Karpas-422 (cell line): ENCODE measurements at regions not wholly inside any gene's neighbourhood (a gene's known extent, or its start where the extent isn't known, plus 50 kb on each side); places are given as distances from the start of the nearest gene placed in this dataset.

Experiments
- DNase-seq: peaks from one replicate; pipeline ENCODE4 v3.0.0-alpha.2; 2015
- H2AFZ ChIP-seq: fragments of 200-600 bp; sonication (generic); 2 replicates; pipeline ENCODE4 v1.6.1; 2014; ENCODE audit warnings: antibody characterized with exemption, low read length, mixed read lengths
- H3K27ac ChIP-seq: fragments of 200-600 bp; sonication (generic); 2 replicates; pipeline ENCODE4 v1.5.1; 2014; ENCODE audit warnings: mild to moderate bottlenecking, low read length, moderate library complexity
- H3K27me3 ChIP-seq: fragments of 200-600 bp; sonication (generic); 2 replicates; pipeline ENCODE4 v1.6.1; 2014; ENCODE audit warnings: low read length, mixed read lengths
- H3K36me3 ChIP-seq: fragments of 200-600 bp; sonication (generic); 2 replicates; pipeline ENCODE4 v1.6.1; 2014; ENCODE audit warnings: low read length, mixed read lengths; ENCODE audit not compliant: insufficient read depth
- H3K4me1 ChIP-seq: fragments of 200-600 bp; sonication (generic); 2 replicates; pipeline ENCODE4 v1.6.1; 2014; ENCODE audit warnings: mild to moderate bottlenecking, low read length, mixed read lengths
- H3K4me2 ChIP-seq: fragments of 200-600 bp; sonication (generic); 2 replicates; pipeline ENCODE4 v1.6.1; 2014; ENCODE audit warnings: low read length, low read depth, mild to moderate bottlenecking; ENCODE audit not compliant: poor library complexity, severe bottlenecking
- H3K4me3 ChIP-seq: fragments of 200-600 bp; sonication (generic); 2 replicates; pipeline ENCODE4 v1.5.1; 2014; ENCODE audit warnings: mild to moderate bottlenecking, antibody characterized with exemption, low read length, mixed read lengths
- H3K79me2 ChIP-seq: fragments of 200-600 bp; sonication (generic); 2 replicates; pipeline ENCODE4 v1.6.1; 2014; ENCODE audit warnings: mild to moderate bottlenecking, low read length, mixed read lengths
- H3K9ac ChIP-seq: fragments of 200-600 bp; sonication (generic); 2 replicates; pipeline ENCODE4 v1.6.0; 2014; ENCODE audit warnings: low read length
- H3K9me2 ChIP-seq: fragments of 200-600 bp; sonication (generic), shearing (Covaris generic); replicated peaks from 2 replicates; pipeline ENCODE4 v1.6.0; 2014; ENCODE audit warnings: mild to moderate bottlenecking, low read length, moderate library complexity; ENCODE audit not compliant: insufficient read depth
- H3K9me3 ChIP-seq: fragments of 300-700, 200-600 bp; sonication (generic); 2 replicates; pipeline ENCODE4 v1.6.1; 2014; ENCODE audit warnings: low read length, mixed read lengths
- H4K20me1 ChIP-seq: fragments of 200-600 bp; sonication (generic); 2 replicates; pipeline ENCODE4 v1.6.1; 2014; ENCODE audit warnings: mild to moderate bottlenecking, antibody characterized with exemption, low read length, low read depth; ENCODE audit not compliant: insufficient read depth

DNA sequence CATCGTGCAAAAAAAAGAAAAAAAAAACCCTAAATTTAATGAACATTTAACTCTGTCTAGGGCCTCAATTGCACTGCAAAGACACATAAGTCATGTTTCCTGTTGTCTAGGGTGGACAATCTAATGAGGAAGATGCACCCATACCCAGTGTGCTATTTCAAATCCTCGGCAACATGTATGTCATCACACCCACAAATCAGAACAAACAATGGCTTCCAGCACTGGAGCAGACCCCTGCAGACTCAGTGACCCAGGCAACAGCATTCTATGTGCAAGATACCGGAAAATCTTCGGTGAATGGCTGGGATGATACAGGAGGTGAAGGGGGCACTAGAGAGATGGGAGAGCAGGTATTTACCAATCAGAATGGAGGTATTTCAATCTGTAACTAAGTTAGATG is 221.7 kb upstream of the XYLT1 start:
- Histone ChIP-seq H3K4me1 (no peaks in the 10 kb centered on the region), H2AFZ (no peak overlapping the region), H4K20me1 (no peaks in the 10 kb centered on the region), H3K36me3 (no peaks in the 10 kb centered on the region), H3K27ac (no peak overlapping the region), H3K4me3 (no peak overlapping the region), H3K9me3 (no peaks in the 10 kb centered on the region), H3K9me2 (no peaks in the 10 kb centered on the region), H3K27me3 (no peaks in the 10 kb centered on the region), H3K4me2 (no peak overlapping the region), H3K79me2 (no peaks in the 10 kb centered on the region), H3K9ac (no peak overlapping the region)
- DNase-seq, result no peak

GRCh38 chr16:17691899-17692176 is 221.1 kb upstream of the XYLT1 start:
- Histone ChIP-seq H2AFZ (no peak overlapping the region), H3K9ac (no peak overlapping the region), H3K79me2 (no peaks in the 10 kb centered on the region), H3K4me2 (no peak overlapping the region), H3K4me3 (no peak overlapping the region), H4K20me1 (no peaks in the 10 kb centered on the region), H3K27ac (no peak overlapping the region), H3K9me3 (no peaks in the 10 kb centered on the region), H3K36me3 (no peaks in the 10 kb centered on the region), H3K4me1 (no peaks in the 10 kb centered on the region), H3K27me3 (no peaks in the 10 kb centered on the region), H3K9me2 (no peaks in the 10 kb centered on the region)
- DNase-seq, result no peak

DNA sequence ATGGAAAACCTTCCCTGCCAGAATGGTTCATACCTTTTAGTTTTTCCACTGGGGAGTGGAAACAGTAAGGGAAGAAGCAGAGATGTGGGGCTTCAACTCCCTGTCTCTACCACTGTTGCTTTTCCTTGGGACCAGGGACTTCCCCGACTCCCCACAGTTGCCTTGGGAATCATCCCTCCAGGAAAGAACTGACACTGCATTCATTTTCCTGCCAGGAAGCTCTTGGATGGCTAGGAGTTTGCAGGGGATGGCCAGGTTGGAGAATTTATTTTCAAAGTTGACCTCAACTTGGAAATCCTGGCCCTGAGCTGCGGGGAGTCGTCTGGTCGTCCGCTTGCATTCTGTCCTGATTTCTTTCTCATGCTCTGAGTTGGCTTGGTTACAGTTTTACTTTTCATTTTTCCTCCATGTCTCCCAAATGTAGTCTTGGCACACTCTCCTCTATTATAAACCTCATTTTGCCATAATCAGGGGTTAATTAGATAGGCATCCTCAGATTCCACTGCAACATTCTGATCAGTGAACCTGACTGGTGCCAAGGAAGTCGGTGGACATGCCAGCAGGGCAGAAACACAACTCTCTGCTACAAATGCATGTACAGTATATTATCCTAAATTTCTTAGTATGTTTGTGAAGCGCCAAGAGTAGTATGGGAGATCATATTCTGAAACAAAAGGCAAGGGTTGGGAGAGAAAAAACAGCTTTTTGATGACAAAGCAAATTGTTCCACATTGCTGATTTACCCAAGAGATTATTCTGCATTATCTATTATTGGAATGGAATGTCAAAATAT is 220.5 kb upstream of the XYLT1 start:
- DNase-seq, result no peak
- Histone ChIP-seq H3K27me3 (no peaks in the 10 kb centered on the region), H3K27ac (no peak overlapping the region), H4K20me1 (no peaks in the 10 kb centered on the region), H3K4me1 (no peaks in the 10 kb centered on the region), H3K4me3 (no peak overlapping the region), H2AFZ (no peak overlapping the region), H3K4me2 (no peak overlapping the region), H3K36me3 (no peaks in the 10 kb centered on the region), H3K9me2 (no peaks in the 10 kb centered on the region), H3K9ac (no peak overlapping the region), H3K79me2 (no peaks in the 10 kb centered on the region), H3K9me3 (no peaks in the 10 kb centered on the region)

DNA sequence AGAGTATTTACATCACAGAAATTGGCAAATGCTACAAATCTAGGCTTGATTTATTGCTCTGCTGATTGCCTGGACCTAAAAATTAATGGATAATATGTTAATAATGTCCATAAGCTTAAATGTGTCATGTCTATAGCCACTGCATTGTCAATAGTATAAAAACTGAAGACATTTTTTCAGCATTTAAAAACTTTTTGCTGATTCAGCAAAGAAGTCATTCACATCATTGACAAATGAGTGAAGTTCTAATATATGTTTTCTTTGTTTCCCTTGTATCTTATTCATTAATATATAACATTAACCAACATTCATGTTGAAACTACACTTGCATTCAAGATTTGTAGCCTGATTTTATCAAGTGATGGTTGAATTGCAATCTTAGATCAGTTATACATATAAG is 214.7 kb upstream of the XYLT1 start:
- H3K79me2 ChIP-seq, result no peaks in the 10 kb centered on the region
- DNase-seq, result no peak

DNA sequence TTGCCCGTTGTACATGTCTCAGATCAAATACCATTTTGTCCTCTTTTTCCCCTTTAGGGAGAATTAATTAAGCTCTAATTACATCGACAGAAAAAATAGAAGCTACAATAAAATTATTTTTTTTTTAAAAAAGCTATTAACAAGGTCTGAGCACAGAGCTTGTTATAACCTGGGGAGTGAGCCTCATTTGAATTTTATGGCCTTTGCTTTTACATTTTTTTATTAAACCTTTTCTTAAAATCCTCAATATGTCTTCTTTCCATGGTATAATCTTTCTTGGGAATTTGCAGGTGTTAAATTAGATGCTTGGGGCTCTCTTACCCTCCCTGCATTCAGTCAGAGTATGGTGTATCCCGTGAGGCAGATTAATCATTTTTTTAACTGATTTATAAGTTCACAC is 212.5 kb upstream of the XYLT1 start:
- Histone ChIP-seq H4K20me1 (no peaks in the 10 kb centered on the region), H3K9me2 (no peaks in the 10 kb centered on the region), H3K9ac (no peak overlapping the region), H3K4me3 (no peak overlapping the region), H3K36me3 (no peaks in the 10 kb centered on the region), H3K27me3 (no peaks in the 10 kb centered on the region), H3K79me2 (no peaks in the 10 kb centered on the region), H3K27ac (no peak overlapping the region), H3K4me2 (no peak overlapping the region), H3K4me1 (no peaks in the 10 kb centered on the region), H3K9me3 (no peaks in the 10 kb centered on the region), H2AFZ (no peak overlapping the region)
- no peak for DNase-seq

More for the DNA sequence above, 214.7 kb upstream of the XYLT1 start:
- Histone ChIP-seq H3K27me3 (no peaks in the 10 kb centered on the region), H3K4me3 (no peak overlapping the region), H3K4me2 (no peak overlapping the region), H3K9me2 (no peaks in the 10 kb centered on the region), H3K9ac (no peak overlapping the region), H3K4me1 (no peaks in the 10 kb centered on the region), H3K36me3 (no peaks in the 10 kb centered on the region), H2AFZ (no peak overlapping the region), H3K9me3 (no peaks in the 10 kb centered on the region), H3K27ac (no peak overlapping the region), H4K20me1 (no peaks in the 10 kb centered on the region)

DNA sequence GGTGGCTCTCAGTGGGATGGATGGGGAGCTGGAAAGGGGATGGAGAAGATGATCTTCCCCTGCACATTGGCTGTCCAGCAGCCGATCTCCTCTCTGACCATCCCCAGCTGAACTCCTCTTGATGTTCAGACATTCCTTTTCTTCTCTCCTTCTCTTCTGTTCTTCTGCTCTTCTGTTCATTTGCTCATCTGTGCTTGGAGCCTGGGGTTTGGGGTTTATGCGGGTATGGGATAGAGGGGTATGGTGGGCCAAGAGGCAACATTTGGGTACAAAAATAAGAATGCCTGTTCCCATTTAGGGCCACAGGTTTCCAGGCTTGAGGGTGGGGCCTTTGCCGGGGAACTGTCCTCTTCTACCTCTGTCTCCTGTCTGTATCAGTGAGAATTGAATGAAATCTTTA is 205.4 kb upstream of the XYLT1 start:
- Histone ChIP-seq H3K4me3 (no peak overlapping the region), H3K9me2 (no peaks in the 10 kb centered on the region), H3K9me3 (no peaks in the 10 kb centered on the region), H3K4me1 (no peaks in the 10 kb centered on the region), H4K20me1 (no peaks in the 10 kb centered on the region), H3K27me3 (no peaks in the 10 kb centered on the region), H3K9ac (no peak overlapping the region), H3K4me2 (no peak overlapping the region), H3K36me3 (no peaks in the 10 kb centered on the region), H2AFZ (no peak overlapping the region), H3K27ac (no peak overlapping the region), H3K79me2 (no peaks in the 10 kb centered on the region)
- DNase-seq, result no peak

GRCh38 chr16:17668386-17668785 is 197.6 kb upstream of the XYLT1 start:
- DNase-seq, result no peak
- Histone ChIP-seq H3K4me1 (no peaks in the 10 kb centered on the region), H3K27ac (no peak overlapping the region), H3K36me3 (no peaks in the 10 kb centered on the region), H3K79me2 (no peaks in the 10 kb centered on the region), H4K20me1 (no peaks in the 10 kb centered on the region), H3K9ac (no peak overlapping the region), H3K4me3 (no peak overlapping the region), H3K27me3 (no peaks in the 10 kb centered on the region), H3K9me2 (no peaks in the 10 kb centered on the region), H3K9me3 (no peaks in the 10 kb centered on the region), H3K4me2 (no peak overlapping the region), H2AFZ (no peak overlapping the region)

- H3K9ac ChIP-seq, result no peak overlapping the region
These were observed 195.5 kb upstream of the XYLT1 start for GRCh38 chr16:17666293-17666692.

DNA sequence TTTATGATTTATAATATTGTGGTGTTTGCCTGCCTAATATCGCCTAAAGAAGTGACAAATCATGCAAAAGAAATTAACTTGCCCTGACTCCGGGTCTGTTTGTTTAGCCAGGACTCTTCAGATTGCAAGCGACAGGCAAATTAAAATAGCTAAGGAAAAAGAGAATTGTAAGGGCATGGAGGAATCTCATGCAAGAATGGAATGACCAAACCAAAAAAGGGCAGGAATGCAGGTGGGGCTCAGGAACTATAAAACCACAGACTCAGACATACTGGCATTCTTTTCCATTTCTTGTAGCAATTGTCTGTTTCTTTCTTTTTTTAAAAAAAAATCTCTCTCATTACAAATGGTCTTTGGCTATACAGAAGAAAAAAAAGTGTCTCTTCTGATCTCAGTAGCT is 188.1 kb upstream of the XYLT1 start:
- Histone ChIP-seq H3K27ac (no peak overlapping the region), H3K36me3 (no peaks in the 10 kb centered on the region), H2AFZ (no peak overlapping the region), H3K4me3 (no peak overlapping the region), H3K79me2 (no peaks in the 10 kb centered on the region), H3K4me1 (no peaks in the 10 kb centered on the region), H3K9me2 (no peaks in the 10 kb centered on the region), H3K27me3 (no peaks in the 10 kb centered on the region), H3K9ac (no peak overlapping the region), H3K9me3 (no peaks in the 10 kb centered on the region), H3K4me2 (no peak overlapping the region), H4K20me1 (no peaks in the 10 kb centered on the region)
- DNase-seq, result no peak

More at GRCh38 chr16:17666293-17666692, 195.5 kb upstream of the XYLT1 start:
- no peak for DNase-seq
- no peaks in the 10 kb centered on the region for H3K4me1 ChIP-seq
- no peak overlapping the region for H3K4me2 ChIP-seq
- no peak overlapping the region for H3K27ac ChIP-seq
- no peaks in the 10 kb centered on the region for H3K36me3 ChIP-seq
- H3K4me3 ChIP-seq, result no peak overlapping the region
- no peaks in the 10 kb centered on the region for H3K9me2 ChIP-seq
- H3K27me3 ChIP-seq, result no peaks in the 10 kb centered on the region
- H2AFZ ChIP-seq, result no peak overlapping the region
- H4K20me1 ChIP-seq, result no peaks in the 10 kb centered on the region
- H3K79me2 ChIP-seq, result no peaks in the 10 kb centered on the region
- no peaks in the 10 kb centered on the region for H3K9me3 ChIP-seq
